AG04450 (cell line): ENCODE measurements at regions not wholly inside any gene's neighbourhood (a gene's known extent, or its start where the extent isn't known, plus 50 kb on each side); places are given as distances from the start of the nearest gene placed in this dataset.

Experiments
- CTCF ChIA-PET: fragments of 300-600, 350-600 bp; formaldehyde crosslinking; extraction: SDS; loops from one replicate; lab custom pipeline; 2022; ENCODE audit warnings: antibody characterized with exemption, inconsistent platforms; lab: Charles Lee
- POLR2A ChIA-PET: fragments of 350-600 bp; formaldehyde crosslinking; extraction: SDS; loops from one replicate; lab custom pipeline; 2021; ENCODE audit warnings: antibody characterized with exemption, inconsistent platforms; lab: Yijun Ruan, JAX
- DNase-seq: peaks from one replicate; pipeline ENCODE4 v3.0.0-alpha.2; 2011; ENCODE audit warnings: low read depth, low spot score
- H3K27ac ChIP-seq: one replicate; pipeline ENCODE4 v1.5.1; 2012; ENCODE audit warnings: low read depth, low read length, control low read depth
- H3K27me3 ChIP-seq: one replicate; pipeline ENCODE4 v1.6.0; 2012; ENCODE audit warnings: low read length; ENCODE audit not compliant: control insufficient read depth, insufficient read depth
- H3K4me3 ChIP-seq: 2 replicates; pipeline ENCODE4 v1.5.1; 2011; ENCODE audit warnings: mild to moderate bottlenecking, low read depth, low read length, control low read depth
- H3K9me3 ChIP-seq: 2 replicates; pipeline ENCODE4 v1.5.1; 2012; ENCODE audit warnings: low read length; ENCODE audit not compliant: control insufficient read depth, insufficient read depth
- TF ChIP-seq, protein P1 (sequence below): IDR thresholded peaks from 2 replicates; pipeline ENCODE4 v1.5.1; 2011; ENCODE audit warnings: low read depth, low read length, control low read depth, inconsistent platforms

DNA sequence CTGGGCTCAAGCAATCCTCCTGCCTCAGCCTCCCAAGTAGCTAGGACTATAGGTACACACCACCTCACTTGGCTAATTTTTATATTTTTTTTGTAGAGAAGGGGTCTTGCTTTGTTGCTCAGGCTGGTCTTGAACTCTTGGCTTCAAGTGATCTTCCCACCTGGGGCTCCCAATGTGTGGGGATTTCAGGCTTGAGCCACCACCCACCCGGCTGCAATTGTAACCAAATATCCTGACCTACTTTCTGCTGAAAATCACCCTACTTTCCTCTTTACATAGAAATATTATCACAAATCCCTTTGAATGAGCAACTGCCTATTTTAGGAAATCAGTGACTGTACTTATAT is 59.6 kb upstream of the ZNF608 start:
- H3K27me3 ChIP-seq: no peaks in the 10 kb centered on the region
- no peak overlapping the region for H3K4me3 ChIP-seq
- POLR2A ChIA-PET: no interaction called here
- no peak for DNase-seq
- CTCF ChIA-PET: no interaction called here
- no peaks in the 10 kb centered on the region; the same call in 1 of the 2 replicates for H3K9me3 ChIP-seq
- TF ChIP-seq, protein P1, sequence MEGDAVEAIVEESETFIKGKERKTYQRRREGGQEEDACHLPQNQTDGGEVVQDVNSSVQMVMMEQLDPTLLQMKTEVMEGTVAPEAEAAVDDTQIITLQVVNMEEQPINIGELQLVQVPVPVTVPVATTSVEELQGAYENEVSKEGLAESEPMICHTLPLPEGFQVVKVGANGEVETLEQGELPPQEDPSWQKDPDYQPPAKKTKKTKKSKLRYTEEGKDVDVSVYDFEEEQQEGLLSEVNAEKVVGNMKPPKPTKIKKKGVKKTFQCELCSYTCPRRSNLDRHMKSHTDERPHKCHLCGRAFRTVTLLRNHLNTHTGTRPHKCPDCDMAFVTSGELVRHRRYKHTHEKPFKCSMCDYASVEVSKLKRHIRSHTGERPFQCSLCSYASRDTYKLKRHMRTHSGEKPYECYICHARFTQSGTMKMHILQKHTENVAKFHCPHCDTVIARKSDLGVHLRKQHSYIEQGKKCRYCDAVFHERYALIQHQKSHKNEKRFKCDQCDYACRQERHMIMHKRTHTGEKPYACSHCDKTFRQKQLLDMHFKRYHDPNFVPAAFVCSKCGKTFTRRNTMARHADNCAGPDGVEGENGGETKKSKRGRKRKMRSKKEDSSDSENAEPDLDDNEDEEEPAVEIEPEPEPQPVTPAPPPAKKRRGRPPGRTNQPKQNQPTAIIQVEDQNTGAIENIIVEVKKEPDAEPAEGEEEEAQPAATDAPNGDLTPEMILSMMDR: no peak
- H3K27ac ChIP-seq: no peak overlapping the region

DNA sequence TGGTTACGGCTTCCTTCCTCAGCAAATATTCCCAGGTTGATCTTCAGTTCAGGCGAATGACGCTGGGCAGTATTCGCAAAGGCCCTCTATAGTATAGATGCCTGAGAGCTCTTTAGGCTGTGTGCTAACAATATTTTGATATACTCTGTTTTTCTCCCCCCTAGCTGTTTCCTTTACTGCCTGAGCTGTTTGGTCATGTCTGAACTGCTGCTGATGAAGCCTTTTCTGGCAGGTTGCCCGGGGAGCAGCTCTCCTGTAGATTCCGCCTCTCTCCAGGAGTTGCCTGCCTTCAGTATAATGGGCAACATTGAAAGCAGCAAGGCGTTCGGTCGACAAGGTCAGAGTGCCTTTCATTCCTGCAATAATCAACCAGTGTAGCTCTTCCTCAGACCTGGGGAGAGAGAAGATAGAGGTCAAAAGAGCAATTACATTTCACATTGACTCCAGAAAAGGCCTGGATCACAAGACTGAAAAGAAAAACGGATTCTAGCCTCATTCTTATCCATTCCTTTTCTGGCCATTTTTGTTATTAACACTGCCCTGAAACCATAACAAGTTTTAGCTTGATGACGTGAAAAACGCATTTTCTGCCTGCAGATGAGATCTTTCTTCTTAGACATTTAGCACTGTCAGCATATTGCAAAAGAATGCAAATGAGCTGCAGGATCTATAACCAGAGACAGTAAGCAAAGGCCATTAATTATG is 60.1 kb upstream of the ZNF608 start:
- no peak overlapping the region for H3K27ac ChIP-seq
- no peaks in the 10 kb centered on the region; the same call in 1 of the 2 replicates for H3K9me3 ChIP-seq
- H3K4me3 ChIP-seq: no peak overlapping the region
- no peaks in the 10 kb centered on the region for H3K27me3 ChIP-seq
- DNase-seq: peak; percentile 66
- TF ChIP-seq, protein P1: no peak
- POLR2A ChIA-PET: no interaction called here
- CTCF ChIA-PET: no interaction called here

DNA sequence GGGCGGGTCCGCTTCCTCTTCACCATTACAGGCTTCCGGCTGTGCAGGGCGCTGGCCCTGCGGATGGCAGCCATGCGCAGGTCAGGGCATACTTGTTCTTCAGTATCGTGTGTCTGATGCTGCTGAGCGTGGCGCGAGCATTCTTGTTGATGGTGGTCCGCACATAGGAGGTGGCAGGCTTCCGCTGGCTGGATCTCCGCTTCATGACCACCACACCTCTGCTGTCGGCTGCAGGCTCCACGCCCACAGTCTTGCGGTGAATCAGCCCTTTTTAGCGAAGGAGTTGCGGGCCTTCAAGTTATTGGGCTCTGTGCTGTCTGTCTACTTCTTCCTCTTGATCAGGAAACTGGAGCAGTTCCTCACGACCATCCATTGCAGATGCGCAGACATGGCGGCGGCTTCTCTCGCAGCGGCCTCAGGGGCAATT is 62.4 kb upstream of the ZNF608 start:
- ChIA-PET POLR2A (no interaction called here), CTCF (no interaction called here)
- no peak for DNase-seq
- no peaks in the 10 kb centered on the region; the same call in 1 of the 2 replicates for H3K9me3 ChIP-seq
- no peak overlapping the region for H3K27ac ChIP-seq
- H3K27me3 ChIP-seq: no peaks in the 10 kb centered on the region
- H3K4me3 ChIP-seq: no peak overlapping the region
- TF ChIP-seq, protein P1: no peak

DNA sequence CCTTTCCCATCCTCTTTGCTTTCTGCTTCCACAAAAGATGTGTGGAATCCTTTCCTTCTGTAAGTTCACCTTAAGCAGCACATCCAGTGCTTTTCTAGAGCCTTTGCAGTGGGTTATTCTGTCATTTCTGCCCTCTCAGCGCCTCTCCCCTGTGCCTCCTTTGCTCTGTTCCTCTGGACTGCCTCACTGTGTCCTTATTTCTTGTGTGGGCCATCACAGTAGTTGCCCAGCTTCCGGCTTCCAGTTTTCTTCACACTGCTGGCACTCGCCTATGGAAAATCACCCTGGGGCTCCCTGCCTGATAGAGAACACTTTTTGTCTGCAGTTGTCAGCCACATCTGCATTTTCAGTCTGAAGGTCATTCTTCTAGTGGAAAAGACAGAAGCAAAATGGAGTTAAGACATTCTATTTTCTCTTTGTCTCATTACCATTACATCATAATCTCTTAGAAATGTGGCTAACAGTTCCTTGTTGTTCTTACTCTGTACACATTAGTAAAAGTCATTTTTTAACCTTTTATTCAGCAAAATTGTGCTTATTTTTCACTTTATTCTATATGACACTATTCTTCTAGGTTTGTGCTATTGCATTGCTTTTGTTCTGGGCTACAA is 64.1 kb upstream of the ZNF608 start:
- no peak overlapping the region for H3K27ac ChIP-seq
- ChIA-PET CTCF (no interaction called here), POLR2A (no interaction called here)
- no peak overlapping the region for H3K4me3 ChIP-seq
- H3K9me3 ChIP-seq: no peaks in the 10 kb centered on the region; the same call in 1 of the 2 replicates
- DNase-seq: no peak
- no peaks in the 10 kb centered on the region for H3K27me3 ChIP-seq
- TF ChIP-seq, protein P1: no peak

DNA sequence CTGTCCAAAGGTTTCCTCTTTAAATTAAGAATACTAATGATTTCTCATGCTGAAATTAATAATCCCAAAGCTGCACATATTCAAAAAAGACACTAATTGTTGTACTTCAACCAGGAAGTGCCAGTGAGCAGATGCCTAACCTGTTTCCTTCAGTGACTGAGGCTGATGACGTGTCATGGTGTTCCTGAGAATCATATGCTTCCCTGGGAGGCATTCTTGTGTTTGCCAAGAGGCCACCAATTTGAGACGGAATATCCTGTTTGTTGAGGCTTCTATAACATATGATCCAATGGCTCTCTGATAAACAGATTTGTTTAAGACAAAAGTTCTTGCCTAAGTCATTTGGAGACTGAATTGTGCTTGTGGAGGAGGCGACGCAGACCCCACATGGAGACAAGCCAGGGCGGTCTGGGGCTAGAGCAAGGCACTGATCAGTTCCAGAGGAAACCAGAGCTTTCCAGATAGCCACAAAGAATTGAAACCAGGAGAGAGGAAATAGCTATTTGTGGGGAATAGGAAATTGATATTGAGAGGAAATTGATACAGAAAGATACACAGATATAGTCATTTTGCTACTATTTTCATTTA is 66.4 kb upstream of the ZNF608 start:
- TF ChIP-seq, protein P1: no peak
- Histone ChIP-seq H3K9me3 (no peaks in the 10 kb centered on the region; the same call in 1 of the 2 replicates), H3K27me3 (no peaks in the 10 kb centered on the region), H3K4me3 (no peak overlapping the region), H3K27ac (no peak overlapping the region)
- DNase-seq: no peak
- POLR2A ChIA-PET: no interaction called here
- CTCF ChIA-PET: no interaction called here
